HS-5 (cell line): ENCODE measurements at regions not wholly inside any gene's neighbourhood (a gene's known extent, or its start where the extent isn't known, plus 50 kb on each side); places are given as distances from the start of the nearest gene placed in this dataset.
A peak's percentile ranks its signal among the peaks of the same experiment; 100 is the strongest.

Experiments used
- DNase-seq: peaks from one replicate; pipeline ENCODE4 v3.0.0-alpha.2; 2012; ENCODE audit warnings: low read depth

- no peak for DNase-seq
These were observed 346.8 kb upstream of the GYPC start for GRCh38 chr2:126309185-126309584.

- no peak for DNase-seq
These were observed 343.4 kb upstream of the GYPC start for GRCh38 chr2:126312579-126312978.

- peak; percentile 16 for DNase-seq
These were observed 340.1 kb upstream of the GYPC start for GRCh38 chr2:126315828-126316227.

GRCh38 chr2:126317790-126318431, 338.0 kb upstream of the GYPC start:
- DNase-seq = peak; percentile 26

- DNase-seq = no peak
These were observed 333.6 kb upstream of the GYPC start for GRCh38 chr2:126322342-126322741.

- DNase-seq = no peak
These were observed 330.8 kb upstream of the GYPC start for GRCh38 chr2:126325202-126325601.

- no peak for DNase-seq
These were observed 326.8 kb upstream of the GYPC start for GRCh38 chr2:126329173-126329572.

GRCh38 chr2:126342457-126342856, 313.5 kb upstream of the GYPC start:
- DNase-seq = no peak

- no peak for DNase-seq
These were observed 312.8 kb upstream of the GYPC start for GRCh38 chr2:126343136-126343535.

- DNase-seq = no peak
These were observed 311.5 kb upstream of the GYPC start for GRCh38 chr2:126344493-126344892.

- DNase-seq = no peak
These were observed 310.3 kb upstream of the GYPC start for GRCh38 chr2:126345691-126346090.

- DNase-seq = no peak
These were observed 299.3 kb upstream of the GYPC start for GRCh38 chr2:126356631-126357030.

GRCh38 chr2:126358122-126358521, 297.8 kb upstream of the GYPC start:
- DNase-seq = no peak

- DNase-seq = no peak
These were observed 296.5 kb upstream of the GYPC start for GRCh38 chr2:126359494-126359893.

- no peak for DNase-seq
These were observed 288.6 kb upstream of the GYPC start for GRCh38 chr2:126367361-126367760.

- no peak for DNase-seq
These were observed 287.2 kb upstream of the GYPC start for GRCh38 chr2:126368758-126369157.

- no peak for DNase-seq
These were observed 285.8 kb upstream of the GYPC start for GRCh38 chr2:126370201-126370600.

- no peak for DNase-seq
These were observed 283.6 kb upstream of the GYPC start for GRCh38 chr2:126372406-126372805.

- no peak for DNase-seq
These were observed 277.8 kb upstream of the GYPC start for GRCh38 chr2:126378176-126378575.

- DNase-seq = no peak
These were observed 274.9 kb upstream of the GYPC start for GRCh38 chr2:126381091-126381490.

- no peak for DNase-seq
These were observed 273.0 kb upstream of the GYPC start for GRCh38 chr2:126382998-126383397.

GRCh38 chr2:126383800-126384199, 272.2 kb upstream of the GYPC start:
- no peak for DNase-seq

- no peak for DNase-seq
These were observed 270.5 kb upstream of the GYPC start for GRCh38 chr2:126385441-126385840.

- no peak for DNase-seq
These were observed 270.0 kb upstream of the GYPC start for GRCh38 chr2:126385983-126386382.

- DNase-seq = no peak
These were observed 266.5 kb upstream of the GYPC start for GRCh38 chr2:126389446-126389845.
